NOMO-1 treated with DMSO at 0.1 percent for 48 hours (cell line): ENCODE measurements at regions not wholly inside any gene's neighbourhood (a gene's known extent, or its start where the extent isn't known, plus 50 kb on each side); places are given as distances from the start of the nearest gene placed in this dataset.

Experiments
- DNase-seq: peaks from one replicate; lab custom pipeline; 2025; ENCODE audit not compliant: unreplicated experiment; lab: John Stamatoyannopoulos, UW

GRCh38 chr14:104521816-104522745 is 57.5 kb upstream of the C14orf180 start:
- DNase-seq = no peak

DNA sequence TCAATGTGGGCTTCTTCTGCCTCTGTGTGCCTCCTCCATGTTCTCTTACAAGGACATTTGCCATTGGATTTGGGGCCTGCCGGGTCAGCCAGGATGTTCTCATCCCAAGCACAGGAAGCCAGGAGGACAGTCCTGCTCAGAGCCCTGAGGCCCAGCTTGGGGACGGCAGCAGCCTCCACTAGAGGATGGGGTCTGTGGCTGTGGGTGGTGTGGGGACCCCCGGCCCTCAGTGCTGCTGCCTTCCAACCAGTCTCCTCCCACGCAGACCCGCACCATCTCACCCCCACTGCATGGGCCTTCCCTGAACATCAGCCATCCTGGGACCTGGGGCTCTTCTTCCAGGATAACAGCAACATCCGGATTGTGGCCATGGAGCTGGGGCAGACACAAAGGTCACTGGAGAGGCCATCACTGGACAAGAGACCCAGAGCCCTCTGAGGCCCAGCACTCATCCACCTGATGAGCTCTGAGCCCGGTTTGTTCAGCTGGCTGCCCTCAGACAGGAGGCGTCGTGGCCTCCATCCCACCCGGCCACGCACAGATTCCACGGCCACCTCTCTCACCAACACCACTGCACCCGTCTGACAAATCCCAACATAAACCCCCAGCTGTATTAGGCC is 56.5 kb upstream of the C14orf180 start:
- DNase-seq = no peak

GRCh38 chr14:104523546-104523935 is 56.0 kb upstream of the C14orf180 start:
- DNase-seq = no peak

- no peak for DNase-seq
Observed at GRCh38 chr14:104524726-104525125, 54.8 kb upstream of the C14orf180 start.

GRCh38 chr14:104526723-104527645 is 52.6 kb upstream of the C14orf180 start:
- DNase-seq = no peak

DNA sequence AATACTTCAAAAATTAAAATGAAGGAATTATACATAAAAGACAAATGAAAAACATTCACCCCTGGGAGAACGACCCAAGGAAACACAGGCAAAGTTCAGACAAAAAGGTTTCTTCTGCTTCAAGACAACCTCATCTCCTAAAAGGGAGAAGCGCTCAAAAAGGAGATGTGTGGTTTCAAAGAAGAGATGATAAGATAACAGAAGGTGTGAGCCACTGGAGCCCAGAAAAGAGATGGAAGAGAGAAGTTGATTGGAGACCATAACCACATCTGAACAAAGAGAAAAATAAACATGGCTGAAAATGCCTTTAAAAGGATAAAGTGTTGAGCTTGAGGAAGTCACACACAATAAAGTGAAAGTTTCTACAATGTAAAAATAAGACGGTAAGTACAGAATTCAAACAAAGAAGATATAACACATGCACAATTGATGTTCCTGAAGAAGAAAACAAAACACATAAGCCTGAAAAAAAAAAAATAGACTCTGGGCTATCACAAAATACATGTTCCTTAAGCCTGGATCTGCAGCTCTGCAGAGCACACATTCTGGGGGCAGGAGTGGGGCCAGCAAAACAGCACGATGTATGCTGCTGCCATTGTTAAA is 51.6 kb upstream of the C14orf180 start:
- no peak for DNase-seq

DNA sequence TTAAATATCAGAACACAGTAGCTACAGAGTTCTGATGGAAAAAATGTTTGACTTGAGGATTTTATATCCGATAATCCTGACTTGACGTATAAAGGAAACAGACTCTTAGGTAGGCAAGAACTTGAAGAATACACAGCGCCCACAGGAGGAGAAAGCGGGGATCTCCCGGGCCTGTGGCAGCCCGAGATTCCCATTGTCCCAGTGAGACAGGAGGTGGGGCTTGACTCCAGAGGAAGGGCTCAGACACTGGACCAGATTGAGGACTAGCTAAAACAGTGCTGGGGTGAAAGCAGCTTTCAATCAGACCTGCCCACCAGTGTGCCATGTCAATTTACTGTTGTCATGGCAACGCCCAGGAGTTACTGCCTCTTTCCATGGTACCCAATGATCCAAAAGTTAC is 51.1 kb upstream of the C14orf180 start:
- no peak for DNase-seq
